ENCODE measurements at regions not wholly inside any gene's neighbourhood (a gene's known extent, or its start where the extent isn't known, plus 50 kb on each side); places are given as distances from the start of the nearest gene placed in this dataset.

DNA sequence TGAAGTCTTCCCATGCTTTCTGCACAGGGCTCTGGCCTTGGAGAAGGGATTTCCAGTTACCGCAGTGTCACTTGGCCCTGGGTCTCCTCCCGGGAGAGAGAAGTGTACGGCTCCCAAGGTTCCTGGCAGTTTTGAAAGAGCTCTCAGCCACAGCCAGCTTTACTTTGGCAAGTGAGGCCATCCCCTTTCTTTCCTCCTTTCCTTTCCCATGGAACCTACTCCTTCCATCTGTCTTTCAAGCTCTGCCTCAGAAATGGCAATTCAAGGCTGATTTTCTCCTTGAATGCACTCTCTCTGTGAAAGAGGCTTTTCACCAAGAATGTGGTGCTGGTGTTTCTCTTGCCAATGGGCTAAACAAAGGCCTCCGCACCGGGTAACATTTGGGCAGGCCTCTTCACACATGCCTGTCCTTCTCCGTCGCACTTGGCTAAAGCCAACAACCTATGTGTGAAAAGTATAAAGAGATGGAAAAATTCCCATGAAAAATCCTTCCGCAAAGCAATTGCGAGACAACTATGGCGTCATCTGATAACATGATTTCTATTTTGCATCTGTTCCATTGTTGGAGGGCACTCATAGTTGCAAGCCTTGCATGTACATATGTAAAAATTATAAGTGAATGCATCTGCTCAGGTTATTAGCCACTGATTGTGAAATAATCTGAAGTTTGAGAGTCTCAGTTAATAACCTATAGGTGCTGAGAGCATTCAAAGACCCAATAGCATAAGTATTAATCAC lies 125.4 kb downstream of the PFKFB3 start:
- 0 out of 2 replicates have a peak overlapping the region, but pooled peaks have one; percentile 34 for H3K4me3 ChIP-seq (ENCODE audit: low read length)
- peaks cover 49% of the 10 kb centered on the region for H3K4me1 ChIP-seq (ENCODE audit: control insufficient read depth, low read length)
- peak overlapping the region; percentile 51 for H3K4me2 ChIP-seq (ENCODE audit: low read length)
- no peaks in the 10 kb centered on the region for H3K27me3 ChIP-seq (ENCODE audit: control insufficient read depth, low read length)
- no peaks in the 10 kb centered on the region for H3K36me3 ChIP-seq (ENCODE audit: control insufficient read depth, low read length)
- no peaks in the 10 kb centered on the region for H3K79me2 ChIP-seq (ENCODE audit: control insufficient read depth, low read length)
- H3K27ac ChIP-seq (ENCODE audit: low read depth, low read length), result peak overlapping the region; percentile 49
- TF ChIP-seq, protein P1, sequence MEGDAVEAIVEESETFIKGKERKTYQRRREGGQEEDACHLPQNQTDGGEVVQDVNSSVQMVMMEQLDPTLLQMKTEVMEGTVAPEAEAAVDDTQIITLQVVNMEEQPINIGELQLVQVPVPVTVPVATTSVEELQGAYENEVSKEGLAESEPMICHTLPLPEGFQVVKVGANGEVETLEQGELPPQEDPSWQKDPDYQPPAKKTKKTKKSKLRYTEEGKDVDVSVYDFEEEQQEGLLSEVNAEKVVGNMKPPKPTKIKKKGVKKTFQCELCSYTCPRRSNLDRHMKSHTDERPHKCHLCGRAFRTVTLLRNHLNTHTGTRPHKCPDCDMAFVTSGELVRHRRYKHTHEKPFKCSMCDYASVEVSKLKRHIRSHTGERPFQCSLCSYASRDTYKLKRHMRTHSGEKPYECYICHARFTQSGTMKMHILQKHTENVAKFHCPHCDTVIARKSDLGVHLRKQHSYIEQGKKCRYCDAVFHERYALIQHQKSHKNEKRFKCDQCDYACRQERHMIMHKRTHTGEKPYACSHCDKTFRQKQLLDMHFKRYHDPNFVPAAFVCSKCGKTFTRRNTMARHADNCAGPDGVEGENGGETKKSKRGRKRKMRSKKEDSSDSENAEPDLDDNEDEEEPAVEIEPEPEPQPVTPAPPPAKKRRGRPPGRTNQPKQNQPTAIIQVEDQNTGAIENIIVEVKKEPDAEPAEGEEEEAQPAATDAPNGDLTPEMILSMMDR (IDR thresholded peaks at IDR 0.05; ENCODE audit: low read depth, low read length, poor library complexity, severe bottlenecking), result no peak
- no peak for TF ChIP-seq EZH2phosphoT487 (IDR thresholded peaks at IDR 0.05; ENCODE audit: borderline replicate concordance, low read length)
- no peaks in the 10 kb centered on the region for H4K20me1 ChIP-seq (ENCODE audit: control insufficient read depth, insufficient read depth, low read depth, low read length)
- peaks cover 9% of the 10 kb centered on the region; the same call in 1 of the 2 replicates for H3K9me3 ChIP-seq (ENCODE audit: control insufficient read depth, insufficient read depth, low read length)
- H3K9me2 ChIP-seq (replicated peaks; ENCODE audit: control insufficient read depth, low read length), result no peaks in the 10 kb centered on the region
- H3F3A ChIP-seq (ENCODE audit: control insufficient read depth, insufficient read depth), result no peaks in the 10 kb centered on the region

DNA sequence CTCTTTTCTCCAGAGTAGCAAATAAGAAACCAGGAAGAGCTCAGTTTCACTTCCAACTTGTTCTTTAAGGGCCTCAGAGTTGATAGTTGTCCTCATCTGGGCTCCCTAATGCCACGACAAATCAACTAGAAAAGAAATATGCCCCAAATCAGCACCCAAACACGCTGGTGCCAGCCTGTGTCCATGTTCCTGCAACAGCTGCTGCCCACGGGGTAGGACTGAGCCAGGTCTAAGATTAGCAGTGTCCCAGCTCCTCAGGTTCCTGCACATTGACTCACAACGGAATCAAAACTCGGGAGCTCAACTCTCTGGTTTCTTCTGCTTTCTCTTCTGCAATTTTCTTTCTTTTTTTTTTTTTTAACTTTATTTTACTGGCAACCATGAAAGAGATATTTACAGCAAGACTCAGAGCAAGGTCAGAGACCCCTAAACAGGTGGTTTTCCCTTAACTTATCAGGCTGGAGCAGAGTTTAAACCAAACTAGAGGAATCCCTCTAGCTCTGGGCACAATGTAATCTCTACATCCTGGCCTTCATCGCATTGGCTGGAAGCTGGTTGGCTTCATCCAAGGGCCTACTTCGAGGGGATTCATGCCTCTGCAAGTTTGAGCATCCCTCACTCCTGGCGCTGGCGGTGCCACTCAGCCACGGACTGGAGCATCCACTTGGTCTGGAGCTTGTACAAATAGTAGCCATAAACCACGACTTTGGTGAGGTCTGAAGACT lies 126.1 kb downstream of the PFKFB3 start:
- TF ChIP-seq EZH2phosphoT487 (IDR thresholded peaks at IDR 0.05; ENCODE audit: borderline replicate concordance, low read length), result no peak
- TF ChIP-seq, protein P1 (IDR thresholded peaks at IDR 0.05; ENCODE audit: low read depth, low read length, poor library complexity, severe bottlenecking), result no peak
- Histone ChIP-seq H4K20me1 (ENCODE audit: control insufficient read depth, insufficient read depth, low read depth, low read length) (no peaks in the 10 kb centered on the region), H3K27ac (ENCODE audit: low read depth, low read length) (peak overlapping the region; percentile 49), H3K9me3 (ENCODE audit: control insufficient read depth, insufficient read depth, low read length) (peaks cover 12% of the 10 kb centered on the region; the same call in 1 of the 2 replicates), H3K79me2 (ENCODE audit: control insufficient read depth, low read length) (no peaks in the 10 kb centered on the region), H3K36me3 (ENCODE audit: control insufficient read depth, low read length) (no peaks in the 10 kb centered on the region), H3F3A (ENCODE audit: control insufficient read depth, insufficient read depth) (no peaks in the 10 kb centered on the region), H3K27me3 (ENCODE audit: control insufficient read depth, low read length) (no peaks in the 10 kb centered on the region), H3K9me2 (replicated peaks; ENCODE audit: control insufficient read depth, low read length) (no peaks in the 10 kb centered on the region), H3K4me2 (ENCODE audit: low read length) (peak overlapping the region; percentile 51), H3K4me1 (ENCODE audit: control insufficient read depth, low read length) (peaks cover 48% of the 10 kb centered on the region), H3K4me3 (ENCODE audit: low read length) (0 out of 2 replicates have a peak overlapping the region, but pooled peaks have one; percentile 34)

DNA sequence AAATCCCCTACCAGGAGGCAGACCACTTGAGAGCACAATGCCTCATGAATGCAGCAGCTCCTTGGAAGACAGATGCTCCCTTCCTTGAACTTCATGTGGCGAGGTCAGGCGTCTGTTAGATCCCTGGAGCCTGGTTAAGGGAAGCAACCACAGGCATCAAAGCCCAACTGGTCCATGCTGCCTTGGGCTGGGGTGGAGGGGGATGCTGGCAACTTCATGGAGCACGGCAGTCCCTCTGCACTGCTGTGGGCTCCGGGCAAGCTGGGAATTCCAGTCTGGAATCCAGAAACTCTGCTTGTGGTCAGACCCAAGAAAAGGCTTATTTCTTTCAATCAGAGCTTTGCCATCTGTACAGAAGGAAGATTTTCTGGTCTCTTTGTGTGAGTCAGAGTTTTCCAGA lies 130.4 kb downstream of the PFKFB3 start:
- Histone ChIP-seq H3K36me3 (ENCODE audit: control insufficient read depth, low read length) (no peaks in the 10 kb centered on the region), H4K20me1 (ENCODE audit: control insufficient read depth, insufficient read depth, low read depth, low read length) (no peaks in the 10 kb centered on the region), H3K9me3 (ENCODE audit: control insufficient read depth, insufficient read depth, low read length) (peaks cover 12% of the 10 kb centered on the region; the same call in 1 of the 2 replicates), H3F3A (ENCODE audit: control insufficient read depth, insufficient read depth) (no peaks in the 10 kb centered on the region), H3K9me2 (replicated peaks; ENCODE audit: control insufficient read depth, low read length) (no peaks in the 10 kb centered on the region), H3K4me1 (ENCODE audit: control insufficient read depth, low read length) (peaks cover 20% of the 10 kb centered on the region), H3K27ac (ENCODE audit: low read depth, low read length) (no peak overlapping the region), H3K4me2 (ENCODE audit: low read length) (no peak overlapping the region), H3K27me3 (ENCODE audit: control insufficient read depth, low read length) (no peaks in the 10 kb centered on the region), H3K79me2 (ENCODE audit: control insufficient read depth, low read length) (no peaks in the 10 kb centered on the region), H3K4me3 (ENCODE audit: low read length) (no peak overlapping the region)
- TF ChIP-seq EZH2phosphoT487 (IDR thresholded peaks at IDR 0.05; ENCODE audit: borderline replicate concordance, low read length), result no peak
- TF ChIP-seq, protein P1 (IDR thresholded peaks at IDR 0.05; ENCODE audit: low read depth, low read length, poor library complexity, severe bottlenecking), result no peak
